A673 (cell line): ENCODE measurements at regions not wholly inside any gene's neighbourhood (a gene's known extent, or its start where the extent isn't known, plus 50 kb on each side); places are given as distances from the start of the nearest gene placed in this dataset.
"Not testable (repeated sequence)": the region's sequence is repeated elsewhere in the genome, so short reads cannot be mapped to it uniquely, and the experiment has no call there.

Experiments used
- BruUV-seq: library from RNA; stranded (reverse); fragments of 400-500 nt; replicated peaks from 2 replicates; lab custom pipeline; 2021; lab: Mats Ljungman, UMichigan
- CTCF ChIA-PET: fragments of 300-600 bp; sonication (Branson Sonifier 250); formaldehyde crosslinking; loops from one replicate; lab custom pipeline; 2022; ENCODE audit warnings: antibody characterized with exemption; lab: Charles Lee
- POLR2A ChIA-PET: fragments of 300-600 bp; sonication (Branson Sonifier 250); formaldehyde crosslinking; loops from one replicate; lab custom pipeline; 2022; ENCODE audit warnings: antibody characterized with exemption; ENCODE audit not compliant: low non-redundant PET; lab: Charles Lee
- DNase-seq: peaks from one replicate; pipeline ENCODE4 v3.0.0-alpha.2; 2015; ENCODE audit warnings: low spot score
- H3K27ac ChIP-seq: fragments of 200-600 bp; sonication (generic); 2 replicates; pipeline ENCODE4 v1.5.1; 2016; ENCODE audit warnings: mixed run types, low read depth, mild to moderate bottlenecking, mixed read lengths, antibody characterized with exemption, low read length; ENCODE audit not compliant: poor library complexity, severe bottlenecking
- H3K27me3 ChIP-seq: fragments of 200-600 bp; sonication (generic); replicated peaks from 2 replicates; pipeline ENCODE4 v1.6.1; 2017; ENCODE audit warnings: mixed run types, low read depth, mild to moderate bottlenecking, mixed read lengths, antibody characterized with exemption, low read length; ENCODE audit not compliant: insufficient read depth, poor library complexity
- H3K36me3 ChIP-seq: fragments of 200-600 bp; sonication (generic); 2 replicates; pipeline ENCODE4 v1.6.1; 2016; ENCODE audit warnings: mixed run types, mild to moderate bottlenecking, mixed read lengths, antibody characterized with exemption, low read length; ENCODE audit not compliant: insufficient read depth, poor library complexity, severe bottlenecking
- H3K4me1 ChIP-seq: fragments of 200-600 bp; sonication (generic); 2 replicates; pipeline ENCODE4 v1.6.1; 2017; ENCODE audit warnings: mixed run types, mild to moderate bottlenecking, mixed read lengths, antibody characterized with exemption, low read length; ENCODE audit not compliant: insufficient read depth, poor library complexity, severe bottlenecking
- H3K4me3 ChIP-seq: fragments of 200-600 bp; sonication (generic); 2 replicates; pipeline ENCODE4 v1.5.1; 2016; ENCODE audit warnings: low read depth, mixed run types, mild to moderate bottlenecking, mixed read lengths, low read length; ENCODE audit not compliant: poor library complexity, severe bottlenecking
- H3K9me3 ChIP-seq: fragments of 200-600 bp; sonication (generic); 2 replicates; pipeline ENCODE4 v1.6.1; 2016; ENCODE audit warnings: mixed run types, low read depth, mild to moderate bottlenecking, mixed read lengths, antibody characterized with exemption, low read length; ENCODE audit not compliant: poor library complexity, severe bottlenecking
- EZH2 ChIP-seq: fragments of 200-600 bp; sonication (generic); IDR thresholded peaks from 2 replicates; pipeline ENCODE4 v1.6.1; 2017; ENCODE audit warnings: borderline replicate concordance, low read depth, mild to moderate bottlenecking, mixed read lengths, antibody characterized with exemption, low read length; ENCODE audit not compliant: poor library complexity, severe bottlenecking
- intact Hi-C: fragments of 100-400 bp; cut with micrococcal nuclease; formaldehyde crosslinking; loops from one replicate; pipeline ENCODE4 v1.10.0; 2022; ENCODE audit not compliant: unreplicated experiment
- TF ChIP-seq, protein P1 (sequence below): fragments of 300-800, 200-600 bp; sonication (generic); conservative IDR thresholded peaks from 2 replicates; pipeline ENCODE4 v1.5.1; 2017; ENCODE audit warnings: low read depth, mild to moderate bottlenecking, antibody characterized with exemption, low read length, moderate library complexity, mixed read lengths

DNA sequence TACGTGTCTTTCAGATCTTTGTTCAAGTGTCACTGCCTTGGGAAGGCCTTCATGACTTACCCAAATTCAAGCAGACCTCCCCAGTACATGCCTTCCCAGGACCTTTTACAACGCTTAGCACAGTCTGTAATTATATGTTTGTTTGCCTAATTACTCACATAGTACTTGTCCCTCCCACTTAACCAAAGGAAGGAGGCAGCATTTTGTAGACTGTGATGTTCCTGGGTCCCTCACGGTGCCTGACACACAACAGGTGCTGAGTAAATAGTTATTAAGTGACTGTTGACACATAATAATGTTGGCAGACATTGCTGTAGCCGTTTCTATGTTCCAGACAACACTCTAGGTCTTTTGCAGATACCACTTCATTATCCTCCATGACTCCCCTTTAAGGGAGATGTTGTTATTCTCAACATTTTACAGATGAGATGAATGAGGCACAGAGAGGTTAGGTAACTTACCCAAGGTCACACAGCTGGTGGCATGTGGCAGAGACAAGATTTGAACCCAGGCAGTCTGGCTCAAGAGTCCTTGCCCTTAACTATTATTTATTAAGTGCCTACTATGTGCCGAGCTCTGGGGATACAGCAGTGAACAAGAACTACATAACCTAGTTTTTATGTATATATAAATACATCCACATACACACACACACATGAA lies 130.7 kb downstream of the PHETA1 start:
- intact Hi-C loops = no loop called here
- POLR2A ChIA-PET = no interaction called here
- Histone ChIP-seq H3K36me3 (no peaks in the 10 kb centered on the region), H3K9me3 (no peaks in the 10 kb centered on the region), H3K27ac (no peak overlapping the region), H3K27me3 (no peaks in the 10 kb centered on the region), H3K4me3 (no peak overlapping the region), H3K4me1 (no peaks in the 10 kb centered on the region)
- CTCF ChIA-PET = no interaction called here
- no TSS peak for BruUV-seq
- no peak for TF ChIP-seq EZH2
- TF ChIP-seq, protein P1, sequence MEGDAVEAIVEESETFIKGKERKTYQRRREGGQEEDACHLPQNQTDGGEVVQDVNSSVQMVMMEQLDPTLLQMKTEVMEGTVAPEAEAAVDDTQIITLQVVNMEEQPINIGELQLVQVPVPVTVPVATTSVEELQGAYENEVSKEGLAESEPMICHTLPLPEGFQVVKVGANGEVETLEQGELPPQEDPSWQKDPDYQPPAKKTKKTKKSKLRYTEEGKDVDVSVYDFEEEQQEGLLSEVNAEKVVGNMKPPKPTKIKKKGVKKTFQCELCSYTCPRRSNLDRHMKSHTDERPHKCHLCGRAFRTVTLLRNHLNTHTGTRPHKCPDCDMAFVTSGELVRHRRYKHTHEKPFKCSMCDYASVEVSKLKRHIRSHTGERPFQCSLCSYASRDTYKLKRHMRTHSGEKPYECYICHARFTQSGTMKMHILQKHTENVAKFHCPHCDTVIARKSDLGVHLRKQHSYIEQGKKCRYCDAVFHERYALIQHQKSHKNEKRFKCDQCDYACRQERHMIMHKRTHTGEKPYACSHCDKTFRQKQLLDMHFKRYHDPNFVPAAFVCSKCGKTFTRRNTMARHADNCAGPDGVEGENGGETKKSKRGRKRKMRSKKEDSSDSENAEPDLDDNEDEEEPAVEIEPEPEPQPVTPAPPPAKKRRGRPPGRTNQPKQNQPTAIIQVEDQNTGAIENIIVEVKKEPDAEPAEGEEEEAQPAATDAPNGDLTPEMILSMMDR = no peak
- DNase-seq = no peak

DNA sequence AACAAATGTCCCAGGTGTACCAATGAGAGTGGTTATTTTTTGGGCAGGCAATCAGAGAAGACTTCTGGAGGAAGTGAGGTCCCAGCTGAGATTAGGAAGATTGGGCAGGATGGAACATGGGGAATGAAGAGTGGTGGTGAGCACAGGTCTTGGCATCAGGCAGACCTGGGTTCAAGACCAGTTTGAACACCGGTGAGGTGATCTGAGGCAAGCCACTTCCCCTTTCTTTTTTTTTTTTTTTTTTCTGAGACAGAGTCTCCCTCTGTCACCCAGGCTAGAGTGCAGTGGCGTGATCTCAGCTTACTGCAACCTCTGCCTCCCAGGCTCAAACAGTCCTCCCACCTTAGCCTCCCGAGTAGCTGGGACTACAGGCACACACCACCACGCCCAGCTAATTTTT lies 134.4 kb downstream of the PHETA1 start:
- BruUV-seq, POLR2A ChIA-PET, H3K27me3 ChIP-seq, DNase-seq, H3K4me3 ChIP-seq, H3K9me3 ChIP-seq, H3K36me3 ChIP-seq, intact Hi-C loops, H3K4me1 ChIP-seq, CTCF ChIA-PET, H3K27ac ChIP-seq: not testable (repeated sequence)

DNA sequence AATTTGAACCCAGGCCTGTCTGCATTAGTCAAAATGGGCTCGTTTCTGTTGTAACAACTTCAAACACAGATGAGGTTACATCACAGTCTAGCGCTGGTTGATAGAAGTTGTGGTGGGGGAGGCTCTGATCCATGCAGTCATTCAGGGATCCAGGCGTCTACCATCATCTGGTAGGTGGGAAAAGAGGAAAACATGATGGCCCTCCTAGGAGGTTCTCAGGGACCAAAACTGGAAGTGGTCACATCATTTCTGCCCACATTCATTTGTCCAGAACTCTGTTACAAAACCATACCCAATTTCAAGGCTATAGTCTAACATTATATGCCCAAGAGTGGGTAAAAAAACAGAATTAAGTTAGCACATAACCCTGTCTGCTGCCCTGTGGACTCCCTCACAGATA lies 135.1 kb downstream of the PHETA1 start:
- DNase-seq = no peak
- intact Hi-C loops = no loop called here
- no peak overlapping the region for H3K4me3 ChIP-seq
- CTCF ChIA-PET = no interaction called here
- no peaks in the 10 kb centered on the region for H3K4me1 ChIP-seq
- no peaks in the 10 kb centered on the region for H3K27me3 ChIP-seq
- POLR2A ChIA-PET = no interaction called here
- H3K9me3 ChIP-seq = no peaks in the 10 kb centered on the region
- no peaks in the 10 kb centered on the region for H3K36me3 ChIP-seq
- TF ChIP-seq EZH2 = no peak
- TF ChIP-seq, protein P1 = no peak
- BruUV-seq = no TSS peak
- no peak overlapping the region for H3K27ac ChIP-seq

DNA sequence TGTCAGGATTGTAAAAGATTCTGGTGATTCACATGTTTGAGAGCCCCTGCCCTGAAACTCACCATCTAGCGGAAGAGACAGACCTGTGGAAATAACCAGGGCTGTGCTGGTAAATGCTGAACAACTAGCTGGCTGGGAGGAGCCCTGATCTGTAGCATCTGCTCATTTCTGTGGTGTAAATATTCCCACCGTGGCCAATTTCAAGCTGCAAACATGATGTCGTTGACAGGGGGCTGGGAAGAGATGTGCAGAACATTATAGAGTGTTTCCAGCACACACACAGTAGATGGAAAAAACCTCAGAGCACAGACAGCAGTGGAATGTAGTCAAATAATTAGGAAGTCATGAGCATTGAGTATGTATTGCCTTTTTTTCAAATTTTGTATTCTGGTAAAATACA lies 138.2 kb downstream of the PHETA1 start:
- no peaks in the 10 kb centered on the region for H3K27me3 ChIP-seq
- intact Hi-C loops = no loop called here
- no peaks in the 10 kb centered on the region for H3K4me1 ChIP-seq
- no peak overlapping the region for H3K4me3 ChIP-seq
- no peak overlapping the region for H3K27ac ChIP-seq
- no peak for DNase-seq
- TF ChIP-seq, protein P1 = no peak
- no peak for TF ChIP-seq EZH2
- no peaks in the 10 kb centered on the region for H3K36me3 ChIP-seq
- CTCF ChIA-PET = no interaction called here
- BruUV-seq = no TSS peak
- POLR2A ChIA-PET = no interaction called here
- H3K9me3 ChIP-seq = no peaks in the 10 kb centered on the region
